ENCODE measurements at regions not wholly inside any gene's neighbourhood (a gene's known extent, or its start where the extent isn't known, plus 50 kb on each side); places are given as distances from the start of the nearest gene placed in this dataset.
A peak's percentile ranks its signal among the peaks of the same experiment; 100 is the strongest.

DNA sequence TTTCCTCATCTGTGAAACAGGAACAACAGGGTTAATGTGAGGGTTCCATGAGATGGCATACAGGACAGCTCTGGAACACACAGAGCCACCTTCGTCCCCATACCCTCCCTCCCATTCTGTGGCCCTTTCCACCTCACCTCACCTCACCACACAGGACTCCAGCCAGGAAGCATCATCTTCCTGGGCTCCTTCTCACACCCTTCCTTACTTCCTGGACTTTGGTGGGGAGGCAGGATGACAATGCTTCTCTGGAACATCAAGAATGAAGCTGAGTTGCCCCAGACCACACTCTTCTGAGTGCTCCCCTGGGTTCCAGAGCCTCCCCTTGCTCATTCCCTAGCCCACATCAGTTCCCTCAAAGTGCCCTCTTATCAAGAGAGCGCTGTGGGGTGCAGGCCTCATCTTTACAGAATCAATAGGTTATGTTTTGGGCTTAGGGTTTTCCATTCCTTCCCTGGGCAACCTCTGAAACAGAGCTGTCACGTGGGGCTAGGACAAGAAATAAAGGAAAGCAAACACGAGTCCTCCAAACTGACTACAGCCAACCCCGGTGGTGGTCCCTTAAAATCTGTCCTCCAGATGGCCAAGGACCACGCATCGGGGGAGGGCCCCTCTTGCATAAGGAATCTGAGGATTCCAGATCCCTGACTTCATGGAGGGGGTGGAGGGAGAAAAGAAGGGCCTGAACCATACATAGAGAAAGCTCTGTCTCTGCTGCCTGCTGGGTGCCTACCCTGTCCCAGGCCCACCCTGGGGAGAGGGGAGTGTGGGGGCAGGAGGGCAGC is 74.4 kb upstream of the ATP6AP2 start:
- Histone ChIP-seq H3K27me3 (replicated peaks) (no peaks in the 10 kb centered on the region), H3K27ac (no peak overlapping the region), H3K4me3 (ENCODE audit: low read depth, low read length) (no peak overlapping the region), H3K36me3 (replicated peaks) (no peaks in the 10 kb centered on the region)
- in situ Hi-C loops (cut with HindIII; ENCODE audit: low pct_ligation_motif_present, low sequenced_read_pairs): no loop called here
- no peak for DNase-seq
- TF ChIP-seq CTCF (IDR thresholded peaks at IDR 0.05; ENCODE audit: low read depth, low read length, missing control alignments): no peak

GRCh38 chrX:40504801-40505605 is 75.8 kb upstream of the ATP6AP2 start:
- DNase-seq: peak; percentile 84
- no peaks in the 10 kb centered on the region for H3K27me3 ChIP-seq (replicated peaks)
- in situ Hi-C loops (cut with HindIII; ENCODE audit: low pct_ligation_motif_present, low sequenced_read_pairs): no loop called here
- no peak for TF ChIP-seq CTCF (IDR thresholded peaks at IDR 0.05; ENCODE audit: low read depth, low read length, missing control alignments)
- peak overlapping the region; percentile 49 for H3K27ac ChIP-seq
- no peaks in the 10 kb centered on the region for H3K36me3 ChIP-seq (replicated peaks)
- no peak overlapping the region for H3K4me3 ChIP-seq (ENCODE audit: low read depth, low read length)

DNA sequence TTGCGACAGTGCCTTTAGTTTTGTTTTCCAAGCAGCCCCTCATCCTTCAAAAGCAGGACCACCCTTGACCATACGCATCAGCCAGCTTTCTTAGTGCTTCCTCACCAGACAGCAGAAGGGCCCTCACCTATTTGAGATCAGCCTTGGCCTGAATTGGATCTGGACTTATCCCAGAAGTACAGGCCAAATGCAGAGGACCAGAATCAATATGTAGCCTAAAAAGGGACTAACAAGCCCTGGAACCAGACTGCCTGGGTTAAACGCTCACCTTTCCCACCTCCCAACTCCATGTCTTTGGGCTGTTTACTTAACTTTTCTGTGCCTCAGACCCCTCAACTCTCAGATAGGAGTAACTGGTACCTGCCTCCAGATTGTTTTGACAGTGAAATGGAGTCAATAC is 77.7 kb upstream of the ATP6AP2 start:
- no peaks in the 10 kb centered on the region for H3K27me3 ChIP-seq (replicated peaks)
- no peaks in the 10 kb centered on the region for H3K36me3 ChIP-seq (replicated peaks)
- TF ChIP-seq CTCF (IDR thresholded peaks at IDR 0.05; ENCODE audit: low read depth, low read length, missing control alignments): no peak
- DNase-seq: no peak
- H3K4me3 ChIP-seq (ENCODE audit: low read depth, low read length): no peak overlapping the region
- in situ Hi-C loops (cut with HindIII; ENCODE audit: low pct_ligation_motif_present, low sequenced_read_pairs): no loop called here
- H3K27ac ChIP-seq: no peak overlapping the region

GRCh38 chrX:40502688-40503087 is 78.1 kb upstream of the ATP6AP2 start:
- H3K27me3 ChIP-seq (replicated peaks): no peaks in the 10 kb centered on the region
- no peaks in the 10 kb centered on the region for H3K36me3 ChIP-seq (replicated peaks)
- no peak for TF ChIP-seq CTCF (IDR thresholded peaks at IDR 0.05; ENCODE audit: low read depth, low read length, missing control alignments)
- in situ Hi-C loops (cut with HindIII; ENCODE audit: low pct_ligation_motif_present, low sequenced_read_pairs): no loop called here
- H3K27ac ChIP-seq: no peak overlapping the region
- no peak overlapping the region for H3K4me3 ChIP-seq (ENCODE audit: low read depth, low read length)
- no peak for DNase-seq

- no peak overlapping the region for H3K4me3 ChIP-seq (ENCODE audit: low read depth, low read length)
- no peak for TF ChIP-seq CTCF (IDR thresholded peaks at IDR 0.05; ENCODE audit: low read depth, low read length, missing control alignments)
- H3K36me3 ChIP-seq (replicated peaks): no peaks in the 10 kb centered on the region
- in situ Hi-C loops (cut with HindIII; ENCODE audit: low pct_ligation_motif_present, low sequenced_read_pairs): no loop called here
- DNase-seq: no peak
- no peak overlapping the region for H3K27ac ChIP-seq
- H3K27me3 ChIP-seq (replicated peaks): no peaks in the 10 kb centered on the region
Observed at GRCh38 chrX:40501164-40501855, 79.5 kb upstream of the ATP6AP2 start.

Data from brain microvascular endothelial cell (primary cell).